ENCODE measurements at regions not wholly inside any gene's neighbourhood (a gene's known extent, or its start where the extent isn't known, plus 50 kb on each side); places are given as distances from the start of the nearest gene placed in this dataset.

DNA sequence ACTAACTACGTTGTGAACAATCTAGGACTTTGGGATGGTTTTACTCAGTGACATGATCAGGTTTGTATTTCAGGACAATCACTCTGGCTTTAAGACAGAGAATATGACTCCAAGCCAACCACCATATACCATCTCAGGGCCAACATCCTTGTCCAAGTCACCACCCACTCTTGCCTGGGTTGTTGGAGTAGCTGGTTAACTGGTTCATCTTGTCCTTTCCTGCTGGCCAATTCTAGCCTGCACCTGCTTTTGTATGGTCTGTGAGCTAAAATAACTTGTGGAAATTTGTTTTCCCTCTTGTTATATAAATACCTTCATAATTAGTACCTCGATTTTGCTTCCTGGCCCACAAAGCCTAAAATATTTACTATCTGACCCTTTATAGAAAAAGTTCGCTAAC, 306.8 kb upstream of the STT3B start:
- DNase-seq (ENCODE audit: low read depth) = no peak

DNA sequence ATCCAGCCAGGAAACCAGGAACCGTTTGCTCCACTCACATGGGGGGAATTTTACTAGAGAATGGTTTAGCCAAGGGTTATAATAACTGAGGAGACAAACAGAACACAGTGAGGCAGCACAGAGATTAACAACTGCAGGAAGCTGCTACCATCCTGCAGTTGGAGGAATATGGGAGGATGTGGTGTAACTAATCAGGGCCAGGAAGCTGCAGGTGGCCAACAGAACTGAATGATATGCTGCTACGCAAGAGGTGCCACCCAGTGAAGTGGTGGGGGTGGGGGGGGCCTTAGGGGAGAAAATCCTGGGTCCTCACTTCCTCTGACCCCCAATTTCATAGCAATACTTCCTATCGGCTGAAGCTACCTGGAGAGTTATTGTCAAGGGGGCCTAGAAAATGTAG, 306.4 kb upstream of the STT3B start:
- DNase-seq (ENCODE audit: low read depth) = no peak

- no peak for DNase-seq (ENCODE audit: low read depth)
Measured at GRCh38 chr3:31227131-31227562, 305.6 kb upstream of the STT3B start.

- DNase-seq (ENCODE audit: low read depth) = no peak
Measured at GRCh38 chr3:31230425-31231223, 302.1 kb upstream of the STT3B start.

GRCh38 chr3:31232055-31233025, 300.4 kb upstream of the STT3B start:
- DNase-seq (ENCODE audit: low read depth) = no peak

- DNase-seq (ENCODE audit: low read depth) = no peak
Measured at GRCh38 chr3:31234145-31234544, 298.6 kb upstream of the STT3B start.

DNA sequence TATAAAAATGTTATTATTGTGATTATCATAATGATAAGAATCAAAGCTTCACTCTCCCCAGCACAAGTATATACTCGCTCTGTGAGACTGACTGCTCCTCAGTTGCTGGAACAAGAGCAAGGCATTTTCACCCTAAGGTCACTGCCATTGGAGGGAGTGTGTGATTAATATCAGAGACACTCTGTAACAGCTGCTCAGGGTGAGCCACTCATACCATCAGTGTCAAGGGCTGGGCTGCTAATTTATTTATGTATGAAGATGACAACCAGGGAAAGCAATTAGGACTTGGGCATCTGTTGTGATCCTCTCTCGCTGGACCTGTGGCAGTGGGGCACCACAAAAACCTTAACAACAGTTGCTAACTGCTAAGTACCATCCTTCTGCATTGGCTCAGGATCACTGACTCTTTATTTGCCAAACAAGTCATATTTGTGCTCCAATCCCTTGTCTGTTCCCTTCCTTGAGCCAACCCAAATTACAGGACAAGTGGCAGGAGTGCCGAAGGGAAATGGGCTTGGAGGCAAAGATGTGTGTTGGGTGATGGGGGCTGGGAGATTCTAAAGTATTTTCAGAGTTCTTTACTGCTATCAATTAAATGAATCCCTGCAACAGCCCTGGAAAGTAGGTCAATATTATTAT, 297.5 kb upstream of the STT3B start:
- no peak for DNase-seq (ENCODE audit: low read depth)

GRCh38 chr3:31237887-31238286, 294.8 kb upstream of the STT3B start:
- DNase-seq (ENCODE audit: low read depth) = no peak

- no peak for DNase-seq (ENCODE audit: low read depth)
Measured at GRCh38 chr3:31240013-31240412, 292.7 kb upstream of the STT3B start.

GRCh38 chr3:31240466-31240865, 292.3 kb upstream of the STT3B start:
- no peak for DNase-seq (ENCODE audit: low read depth)

GRCh38 chr3:31240874-31241273, 291.9 kb upstream of the STT3B start:
- DNase-seq (ENCODE audit: low read depth) = no peak

- DNase-seq (ENCODE audit: low read depth) = no peak
Measured at GRCh38 chr3:31241533-31241932, 291.2 kb upstream of the STT3B start.

- DNase-seq (ENCODE audit: low read depth) = no peak
Measured at GRCh38 chr3:31242026-31242960, 290.4 kb upstream of the STT3B start.

- no peak for DNase-seq (ENCODE audit: low read depth)
Measured at GRCh38 chr3:31244929-31245817, 287.6 kb upstream of the STT3B start.

DNA sequence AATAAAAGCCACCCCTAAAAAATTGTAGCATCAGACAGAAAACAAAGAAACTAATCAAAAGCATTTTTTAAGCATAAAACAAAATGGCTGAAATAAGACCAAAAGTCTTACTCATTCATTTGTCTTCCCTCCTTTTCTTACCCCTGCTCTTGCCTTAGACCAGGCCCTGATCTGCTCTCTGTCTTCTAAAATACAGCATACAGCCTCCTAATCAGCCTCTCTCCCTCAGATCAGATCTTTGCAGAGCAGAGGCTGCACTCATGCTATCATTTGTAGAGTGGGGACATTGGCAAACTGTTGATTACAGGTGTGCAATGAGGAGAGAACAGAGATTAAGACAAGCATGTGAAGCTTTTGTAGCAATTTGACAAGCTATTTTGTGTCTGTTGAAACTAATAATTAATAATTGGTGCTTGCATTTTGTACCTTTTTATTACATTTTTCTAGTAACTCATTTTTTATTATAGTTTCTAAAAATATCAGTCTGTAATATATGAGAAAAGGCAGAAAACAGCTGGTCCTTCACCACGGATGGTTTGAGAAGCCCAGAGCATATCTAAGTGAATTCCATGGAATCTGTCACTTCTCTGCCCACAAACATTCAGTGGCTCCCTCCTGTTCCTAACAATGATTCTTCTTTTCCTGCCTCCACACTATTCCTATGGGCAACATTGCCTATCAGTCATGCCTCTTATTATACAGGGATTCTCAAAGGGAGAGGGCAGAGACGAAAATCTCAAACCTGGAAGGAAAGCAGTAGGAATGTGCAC, 286.2 kb upstream of the STT3B start:
- no peak for DNase-seq (ENCODE audit: low read depth)

DNA sequence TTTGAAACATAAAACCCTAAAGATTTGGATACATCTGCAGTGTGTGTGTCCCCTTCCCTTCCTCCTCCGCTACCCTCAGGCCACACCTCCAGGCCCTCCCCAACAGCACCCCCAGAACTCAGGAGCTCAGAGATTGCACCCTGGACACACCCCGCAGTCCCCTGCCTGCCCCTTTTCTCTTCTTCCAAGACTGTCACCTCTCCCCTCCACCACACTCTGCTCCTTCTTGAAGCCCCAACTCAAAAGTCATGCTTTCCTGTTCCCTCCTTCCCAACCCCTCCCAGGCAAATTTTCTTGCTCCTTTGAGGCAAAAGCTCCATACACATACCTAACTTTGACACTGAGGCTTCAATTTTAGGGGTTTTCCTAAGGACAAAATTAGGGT, 285.7 kb upstream of the STT3B start:
- DNase-seq (ENCODE audit: low read depth) = no peak

GRCh38 chr3:31247850-31248562, 284.7 kb upstream of the STT3B start:
- no peak for DNase-seq (ENCODE audit: low read depth)

DNA sequence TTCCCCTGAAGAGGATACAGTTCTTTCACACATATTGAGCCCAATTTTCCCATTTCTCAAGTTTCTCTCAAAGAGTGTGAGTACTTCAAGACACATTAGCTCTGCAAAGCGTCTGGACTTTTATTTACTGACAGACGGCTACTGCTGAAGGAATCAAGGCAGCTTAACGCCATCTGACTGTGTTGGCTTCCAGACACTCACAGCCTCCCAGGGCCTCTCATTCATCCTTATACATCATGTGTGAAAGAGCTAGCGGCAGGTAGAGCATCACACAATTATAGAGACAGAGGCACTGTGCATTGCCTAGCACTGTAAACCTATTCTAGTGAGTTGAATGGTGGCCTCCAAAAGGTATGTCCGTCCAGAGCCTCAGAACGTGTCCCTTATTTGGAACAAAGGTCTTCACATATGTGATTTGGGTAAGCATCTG, 284.1 kb upstream of the STT3B start:
- DNase-seq (ENCODE audit: low read depth) = no peak

DNA sequence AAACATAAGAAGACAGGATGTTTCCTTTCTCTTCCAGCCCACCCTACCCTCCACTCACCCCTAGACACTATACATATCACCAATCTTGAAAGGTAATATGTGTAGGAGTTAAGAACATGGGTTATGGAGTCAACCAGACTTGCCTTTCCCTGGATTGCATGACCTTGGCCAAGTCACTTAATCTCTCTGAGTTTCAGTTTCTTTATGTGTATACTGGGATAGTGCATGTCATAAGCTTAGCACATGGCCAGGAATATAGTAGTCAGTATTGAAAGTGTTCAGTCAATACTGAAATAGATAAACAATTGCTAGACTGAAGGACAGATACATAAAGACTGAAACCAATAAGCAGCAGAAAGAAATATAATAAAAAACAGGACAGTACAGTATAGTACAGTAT, 283.2 kb upstream of the STT3B start:
- no peak for DNase-seq (ENCODE audit: low read depth)

Data from CMK (cell line).